T-helper 2 cell treated with Interferon-gamma antibody and Interleukin-4, amounts not matched to agents 5 μg/mL and 100 μg/mL, for 36 hours (primary cell): ENCODE measurements at regions not wholly inside any gene's neighbourhood (a gene's known extent, or its start where the extent isn't known, plus 50 kb on each side); places are given as distances from the start of the nearest gene placed in this dataset.

Experiments
- DNase-seq: peaks from one replicate; pipeline ENCODE4 v3.0.0; 2021; ENCODE audit warnings: low spot score
- H3K27ac Mint-ChIP-seq: one replicate; pipeline ENCODE4 v1.8.0; 2021; ENCODE audit warnings: mild to moderate bottlenecking, mixed read lengths
- H3K27me3 Mint-ChIP-seq: one replicate; pipeline ENCODE4 v1.8.0; 2021; ENCODE audit warnings: low read depth, mixed read lengths
- H3K36me3 Mint-ChIP-seq: one replicate; pipeline ENCODE4 v1.8.0; 2021; ENCODE audit warnings: low read depth, mixed read lengths
- H3K4me1 Mint-ChIP-seq: one replicate; pipeline ENCODE4 v1.8.0; 2021; ENCODE audit warnings: low read depth, mixed read lengths
- H3K4me3 Mint-ChIP-seq: one replicate; pipeline ENCODE4 v1.8.0; 2022; ENCODE audit warnings: mild to moderate bottlenecking, moderate library complexity, mixed read lengths
- H3K9me3 Mint-ChIP-seq: one replicate; pipeline ENCODE4 v1.8.0; 2021; ENCODE audit warnings: mixed read lengths

- Mint-ChIP-seq H3K27ac (no peak overlapping the region), H3K27me3 (no peaks in the 10 kb centered on the region), H3K4me3 (no peak overlapping the region), H3K36me3 (no peaks in the 10 kb centered on the region), H3K9me3 (no peaks in the 10 kb centered on the region), H3K4me1 (no peaks in the 10 kb centered on the region)
- DNase-seq = no peak
Observed at GRCh38 chr18:45350404-45351156, 264.7 kb upstream of the SLC14A2 start.

DNA sequence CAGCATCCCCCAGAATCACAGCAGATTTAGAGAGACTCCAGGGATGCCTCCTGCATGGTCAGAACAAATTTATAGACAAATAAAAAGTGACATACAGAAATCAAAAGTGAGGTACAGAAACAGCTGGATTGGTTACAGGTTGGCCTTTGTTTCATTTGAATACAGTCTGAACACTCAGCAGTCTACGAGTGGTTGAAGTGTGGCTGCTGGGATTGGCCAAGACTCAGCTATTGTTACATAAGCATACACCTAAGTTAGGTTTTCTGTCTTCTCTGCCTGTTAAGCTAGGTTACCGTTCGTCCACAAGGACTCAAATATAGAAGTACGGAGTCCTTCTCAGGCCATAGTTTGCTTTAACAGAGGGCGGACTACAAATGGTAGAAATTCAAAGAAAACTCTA, 262.4 kb upstream of the SLC14A2 start:
- Mint-ChIP-seq H3K9me3 (no peaks in the 10 kb centered on the region), H3K27ac (no peak overlapping the region), H3K4me1 (no peaks in the 10 kb centered on the region), H3K27me3 (no peaks in the 10 kb centered on the region), H3K4me3 (no peak overlapping the region), H3K36me3 (no peaks in the 10 kb centered on the region)
- DNase-seq = no peak

DNA sequence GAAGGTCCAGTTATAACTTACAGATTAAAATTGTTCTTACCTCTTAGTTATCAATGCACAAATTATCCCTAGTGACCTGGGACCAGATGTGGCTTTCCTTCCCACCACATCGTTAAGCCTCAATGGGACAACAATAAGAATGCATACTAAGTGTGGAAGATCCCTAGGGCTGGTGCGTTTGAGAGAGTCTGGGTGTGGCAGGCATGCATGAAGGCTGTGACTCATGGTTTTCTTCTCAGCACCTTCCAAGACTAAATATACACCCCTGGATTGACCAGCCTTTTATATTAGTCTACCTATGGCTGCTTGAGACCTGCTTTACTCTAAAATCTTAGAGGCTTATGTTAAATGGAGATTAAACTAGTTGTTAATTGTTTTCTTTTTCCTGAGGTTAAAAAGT, 261.7 kb upstream of the SLC14A2 start:
- no peaks in the 10 kb centered on the region for H3K36me3 Mint-ChIP-seq
- H3K4me3 Mint-ChIP-seq = no peak overlapping the region
- H3K27me3 Mint-ChIP-seq = no peaks in the 10 kb centered on the region
- no peak overlapping the region for H3K27ac Mint-ChIP-seq
- H3K9me3 Mint-ChIP-seq = no peaks in the 10 kb centered on the region
- DNase-seq = no peak
- no peaks in the 10 kb centered on the region for H3K4me1 Mint-ChIP-seq

DNA sequence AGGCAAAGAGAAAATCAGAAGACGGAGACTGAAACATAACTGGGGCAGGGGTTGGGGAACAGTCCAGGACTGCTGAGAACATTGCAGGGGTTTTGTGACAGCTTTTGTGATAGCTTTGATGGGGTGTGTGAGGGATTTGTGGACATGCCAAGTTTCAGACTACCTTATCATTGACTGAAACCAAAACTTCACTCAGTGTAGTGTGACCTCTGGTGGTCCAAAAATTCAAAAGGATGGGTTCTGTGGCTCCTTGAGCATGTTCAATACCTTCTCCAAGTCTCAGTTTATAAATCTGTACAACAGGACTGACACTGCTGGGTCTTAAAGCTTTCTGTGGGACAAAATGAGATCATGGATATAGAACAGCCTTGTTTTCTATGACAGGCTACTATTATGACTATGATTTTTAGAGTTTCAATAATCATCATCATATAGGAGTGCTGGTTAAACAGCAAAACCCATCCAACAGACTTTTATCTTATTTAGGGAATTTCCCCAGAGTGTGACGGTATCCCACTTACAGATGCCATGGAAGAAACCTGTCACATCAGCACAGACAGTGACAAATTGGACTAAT, 259.2 kb upstream of the SLC14A2 start:
- no peak for DNase-seq
- Mint-ChIP-seq H3K27me3 (no peaks in the 10 kb centered on the region), H3K27ac (no peak overlapping the region), H3K9me3 (no peaks in the 10 kb centered on the region), H3K36me3 (no peaks in the 10 kb centered on the region), H3K4me3 (no peak overlapping the region), H3K4me1 (no peaks in the 10 kb centered on the region)

GRCh38 chr18:45357686-45358470, 257.4 kb upstream of the SLC14A2 start:
- DNase-seq = no peak
- Mint-ChIP-seq H3K9me3 (no peaks in the 10 kb centered on the region), H3K4me1 (no peaks in the 10 kb centered on the region), H3K27me3 (no peaks in the 10 kb centered on the region), H3K36me3 (no peaks in the 10 kb centered on the region), H3K4me3 (no peak overlapping the region), H3K27ac (no peak overlapping the region)

GRCh38 chr18:45359275-45360009, 255.8 kb upstream of the SLC14A2 start:
- H3K27me3 Mint-ChIP-seq = no peaks in the 10 kb centered on the region
- no peak overlapping the region for H3K4me3 Mint-ChIP-seq
- DNase-seq = no peak
- no peaks in the 10 kb centered on the region for H3K36me3 Mint-ChIP-seq
- no peaks in the 10 kb centered on the region for H3K4me1 Mint-ChIP-seq
- no peak overlapping the region for H3K27ac Mint-ChIP-seq
- H3K9me3 Mint-ChIP-seq = no peaks in the 10 kb centered on the region

GRCh38 chr18:45361125-45361851, 254.0 kb upstream of the SLC14A2 start:
- no peaks in the 10 kb centered on the region for H3K9me3 Mint-ChIP-seq
- H3K36me3 Mint-ChIP-seq = no peaks in the 10 kb centered on the region
- no peak for DNase-seq
- H3K4me3 Mint-ChIP-seq = no peak overlapping the region
- H3K4me1 Mint-ChIP-seq = no peaks in the 10 kb centered on the region
- H3K27ac Mint-ChIP-seq = no peak overlapping the region
- no peaks in the 10 kb centered on the region for H3K27me3 Mint-ChIP-seq

DNA sequence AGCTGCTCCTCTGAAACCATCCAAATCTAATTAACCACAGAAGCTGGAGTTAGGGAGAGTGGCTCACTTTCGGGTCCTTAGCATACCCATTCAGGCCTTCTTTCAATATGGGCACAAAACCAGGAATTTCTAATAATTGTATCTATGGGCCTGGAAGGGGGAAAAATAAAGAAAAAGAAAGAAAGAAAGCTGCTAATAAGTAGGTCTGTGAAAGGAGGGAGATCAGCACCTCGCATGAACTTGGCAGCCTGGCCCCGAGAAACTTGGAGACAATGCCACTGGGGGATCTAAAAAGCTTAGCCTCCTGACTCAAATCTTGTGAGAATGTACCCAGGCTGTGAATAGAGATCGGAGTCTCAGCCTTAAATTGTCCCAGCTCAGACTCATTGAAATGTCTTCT, 252.1 kb upstream of the SLC14A2 start:
- DNase-seq = no peak
- H3K4me1 Mint-ChIP-seq = no peaks in the 10 kb centered on the region
- H3K36me3 Mint-ChIP-seq = no peaks in the 10 kb centered on the region
- no peak overlapping the region for H3K27ac Mint-ChIP-seq
- H3K4me3 Mint-ChIP-seq = no peak overlapping the region
- H3K9me3 Mint-ChIP-seq = no peaks in the 10 kb centered on the region
- H3K27me3 Mint-ChIP-seq = peaks cover 2% of the 10 kb centered on the region

DNA sequence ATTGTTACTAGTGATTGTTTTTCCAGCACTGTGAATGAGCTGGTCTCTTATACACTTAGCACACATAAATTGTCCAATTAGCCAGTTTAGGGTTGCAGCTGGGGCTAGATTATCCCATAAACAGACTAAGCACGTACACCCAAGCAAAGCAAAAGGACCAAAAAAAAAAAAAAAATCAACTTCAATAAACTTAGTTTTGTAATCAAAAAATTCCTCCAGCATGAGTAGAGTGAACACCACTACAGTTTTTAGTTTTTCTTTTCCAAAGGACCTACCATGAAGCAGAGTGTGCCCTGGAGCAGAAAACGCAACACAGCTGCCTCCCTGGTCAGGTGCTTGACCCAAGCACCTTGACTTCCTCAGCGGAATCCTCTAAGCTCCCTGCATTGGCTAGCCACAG, 249.4 kb upstream of the SLC14A2 start:
- Mint-ChIP-seq H3K4me3 (no peak overlapping the region), H3K27ac (no peak overlapping the region), H3K9me3 (no peaks in the 10 kb centered on the region), H3K36me3 (no peaks in the 10 kb centered on the region), H3K4me1 (no peaks in the 10 kb centered on the region), H3K27me3 (peaks cover 2% of the 10 kb centered on the region)
- DNase-seq = no peak

GRCh38 chr18:45370255-45371010, 244.8 kb upstream of the SLC14A2 start:
- Mint-ChIP-seq H3K9me3 (no peaks in the 10 kb centered on the region), H3K4me1 (peaks cover 3% of the 10 kb centered on the region), H3K27ac (no peak overlapping the region), H3K27me3 (peaks cover 5% of the 10 kb centered on the region), H3K4me3 (no peak overlapping the region), H3K36me3 (no peaks in the 10 kb centered on the region)
- DNase-seq = no peak

DNA sequence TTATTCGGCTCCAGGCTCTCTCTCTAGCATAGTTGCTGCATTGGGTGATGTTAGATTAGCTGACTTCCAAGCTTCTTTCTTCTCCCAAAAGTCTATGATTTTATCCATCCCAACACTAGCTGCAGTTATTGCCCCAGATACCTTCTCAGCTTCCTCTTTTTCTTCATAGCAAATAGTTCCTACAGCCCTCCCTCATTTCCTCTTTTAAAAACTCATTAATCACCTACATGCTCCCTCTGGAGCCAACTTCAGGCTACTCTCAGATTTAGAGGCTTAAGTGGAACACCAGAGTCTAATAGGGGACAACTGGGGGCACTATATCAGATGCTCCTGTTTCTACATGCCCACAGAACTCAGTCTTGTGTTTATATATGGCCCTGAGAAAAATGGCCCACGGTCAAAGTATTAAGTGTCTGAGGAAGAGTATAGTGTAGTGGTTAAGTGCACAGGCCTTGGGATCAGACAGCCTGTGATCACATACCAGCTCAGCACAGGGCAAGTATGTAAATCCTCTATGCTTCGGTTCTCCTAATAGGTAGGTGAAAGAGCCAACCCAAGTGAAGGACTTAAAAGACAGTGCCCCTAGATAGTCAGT, 241.9 kb upstream of the SLC14A2 start:
- no peak overlapping the region for H3K4me3 Mint-ChIP-seq
- H3K27me3 Mint-ChIP-seq = peaks cover 17% of the 10 kb centered on the region
- H3K9me3 Mint-ChIP-seq = no peaks in the 10 kb centered on the region
- no peak overlapping the region for H3K27ac Mint-ChIP-seq
- no peak for DNase-seq
- H3K4me1 Mint-ChIP-seq = peaks cover 3% of the 10 kb centered on the region
- H3K36me3 Mint-ChIP-seq = no peaks in the 10 kb centered on the region

DNA sequence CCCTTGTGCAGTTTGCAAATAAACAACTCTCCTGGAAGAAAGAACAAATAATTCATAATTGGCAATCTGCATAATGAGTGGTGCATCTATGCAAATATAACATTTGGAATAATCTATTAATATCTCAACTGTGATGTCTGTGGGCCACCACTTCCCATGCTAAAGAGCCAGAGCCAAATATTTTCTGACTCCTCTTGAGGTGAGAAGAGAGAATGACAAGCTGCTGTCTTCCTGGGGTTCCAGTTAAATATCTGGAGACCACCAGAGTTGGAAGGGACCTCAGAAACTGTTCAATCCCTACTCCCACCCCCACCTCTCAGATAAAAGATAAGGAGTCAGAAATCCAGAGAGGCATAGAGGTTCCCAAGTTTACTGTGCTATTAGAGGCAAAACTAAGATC, 241.0 kb upstream of the SLC14A2 start:
- no peaks in the 10 kb centered on the region for H3K36me3 Mint-ChIP-seq
- H3K4me3 Mint-ChIP-seq = no peak overlapping the region
- H3K9me3 Mint-ChIP-seq = no peaks in the 10 kb centered on the region
- H3K27ac Mint-ChIP-seq = no peak overlapping the region
- peaks cover 20% of the 10 kb centered on the region for H3K27me3 Mint-ChIP-seq
- peaks cover 3% of the 10 kb centered on the region for H3K4me1 Mint-ChIP-seq
- DNase-seq = no peak
